ENCODE measurements at regions not wholly inside any gene's neighbourhood (a gene's known extent, or its start where the extent isn't known, plus 50 kb on each side); places are given as distances from the start of the nearest gene placed in this dataset.

- TF ChIP-seq USF1 (IDR thresholded peaks at IDR 0.05): no peak
- no peak for TF ChIP-seq TEAD4 (IDR thresholded peaks at IDR 0.05)
- no peak for TF ChIP-seq FOXM1 (IDR thresholded peaks at IDR 0.05; ENCODE audit: borderline replicate concordance, low read depth)
- TF ChIP-seq NFIC (IDR thresholded peaks at IDR 0.05): no peak
- TF ChIP-seq REST (IDR thresholded peaks at IDR 0.05; ENCODE audit: low read depth): no peak
- no peak for TF ChIP-seq RAD21 (IDR thresholded peaks at IDR 0.05; ENCODE audit: low read depth)
Observed at GRCh38 chr2:82320296-82320695, 2015.7 kb upstream of the LRRTM1 start.
